ENCODE measurements at regions not wholly inside any gene's neighbourhood (a gene's known extent, or its start where the extent isn't known, plus 50 kb on each side); places are given as distances from the start of the nearest gene placed in this dataset.

DNA sequence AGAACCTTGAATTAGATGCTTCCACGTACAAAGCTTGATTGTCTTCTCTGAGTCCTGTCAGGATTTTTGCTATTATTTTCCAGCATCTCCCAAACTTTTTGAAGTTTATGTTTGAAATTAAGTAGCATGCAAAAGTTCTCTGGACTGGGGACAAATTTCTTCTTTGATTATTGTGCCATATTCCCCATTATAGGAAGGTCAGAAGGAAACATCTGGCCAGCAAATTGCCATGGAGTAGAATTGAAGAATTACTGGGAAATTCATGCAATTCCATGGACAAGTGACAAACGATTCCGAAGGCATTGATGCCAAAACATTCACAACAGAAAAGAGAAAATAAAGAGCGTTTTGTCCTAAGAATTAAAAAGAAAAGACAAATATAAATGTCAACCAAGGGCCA is 737.2 kb downstream of the CDH11 start:
- CTCF ChIA-PET, result no interaction called here
- H3K27me3 Mint-ChIP-seq (ENCODE audit: insufficient read depth, unreplicated experiment), result peaks cover 5% of the 10 kb centered on the region
- Histone ChIP-seq H3K27me3 (replicated peaks; ENCODE audit: control insufficient read depth, insufficient read depth, low read length) (no peaks in the 10 kb centered on the region), H3K36me3 (ENCODE audit: control insufficient read depth, insufficient read depth, low read length) (no peaks in the 10 kb centered on the region), H3K9me3 (0 out of 2 replicates have a peak, but pooled peaks cover 6% of the 10 kb centered on the region), H3K4me1 (no peaks in the 10 kb centered on the region), H3K4me3 (ENCODE audit: low read depth, low read length) (no peak overlapping the region)
- no TSS peak for BruUV-seq (replicated peaks)
- H3K36me3 Mint-ChIP-seq (ENCODE audit: insufficient read depth, unreplicated experiment), result no peaks in the 10 kb centered on the region
- POLR2A ChIA-PET, result no interaction called here
- TF ChIP-seq, protein P1, sequence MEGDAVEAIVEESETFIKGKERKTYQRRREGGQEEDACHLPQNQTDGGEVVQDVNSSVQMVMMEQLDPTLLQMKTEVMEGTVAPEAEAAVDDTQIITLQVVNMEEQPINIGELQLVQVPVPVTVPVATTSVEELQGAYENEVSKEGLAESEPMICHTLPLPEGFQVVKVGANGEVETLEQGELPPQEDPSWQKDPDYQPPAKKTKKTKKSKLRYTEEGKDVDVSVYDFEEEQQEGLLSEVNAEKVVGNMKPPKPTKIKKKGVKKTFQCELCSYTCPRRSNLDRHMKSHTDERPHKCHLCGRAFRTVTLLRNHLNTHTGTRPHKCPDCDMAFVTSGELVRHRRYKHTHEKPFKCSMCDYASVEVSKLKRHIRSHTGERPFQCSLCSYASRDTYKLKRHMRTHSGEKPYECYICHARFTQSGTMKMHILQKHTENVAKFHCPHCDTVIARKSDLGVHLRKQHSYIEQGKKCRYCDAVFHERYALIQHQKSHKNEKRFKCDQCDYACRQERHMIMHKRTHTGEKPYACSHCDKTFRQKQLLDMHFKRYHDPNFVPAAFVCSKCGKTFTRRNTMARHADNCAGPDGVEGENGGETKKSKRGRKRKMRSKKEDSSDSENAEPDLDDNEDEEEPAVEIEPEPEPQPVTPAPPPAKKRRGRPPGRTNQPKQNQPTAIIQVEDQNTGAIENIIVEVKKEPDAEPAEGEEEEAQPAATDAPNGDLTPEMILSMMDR (IDR thresholded peaks at IDR 0.05; ENCODE audit: insufficient read depth in 1 of 2, low read depth in 1 of 2, low read length in 1 of 2, severe bottlenecking in 1 of 2, unreplicated experiment in 1 of 2), result no peak
- DNase-seq, result no peak
- H3K27ac Mint-ChIP-seq (ENCODE audit: unreplicated experiment), result no peak overlapping the region
- no peaks in the 10 kb centered on the region for H3K4me1 Mint-ChIP-seq (ENCODE audit: low read depth, unreplicated experiment)
- intact Hi-C loops (cut with micrococcal nuclease; ENCODE audit: unreplicated experiment), result no loop called here
- no peak overlapping the region for H3K4me3 Mint-ChIP-seq (ENCODE audit: unreplicated experiment)
- H3K9me3 Mint-ChIP-seq (ENCODE audit: unreplicated experiment), result no peaks in the 10 kb centered on the region

DNA sequence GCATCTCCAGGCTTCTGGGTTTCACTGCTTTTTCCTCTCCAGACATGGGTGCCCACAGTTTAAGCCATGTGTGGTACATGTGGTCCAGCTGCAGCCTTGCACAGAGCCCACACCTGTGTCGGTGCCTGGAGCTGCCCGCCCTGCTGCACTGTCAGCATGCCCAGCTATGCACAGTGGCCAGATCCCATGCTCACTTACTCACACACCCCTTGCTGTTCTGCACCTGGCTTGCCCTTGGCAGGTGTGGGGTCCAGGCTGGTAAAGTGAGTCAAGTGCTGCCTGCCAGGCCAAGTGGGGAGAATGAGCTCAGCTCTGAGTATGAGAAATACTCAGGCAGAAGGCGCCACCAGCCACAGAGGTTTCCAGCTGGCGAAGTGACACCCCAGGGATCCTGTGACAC is 739.9 kb downstream of the CDH11 start:
- Mint-ChIP-seq H3K27me3 (ENCODE audit: insufficient read depth, unreplicated experiment) (peaks cover 5% of the 10 kb centered on the region), H3K4me3 (ENCODE audit: unreplicated experiment) (no peak overlapping the region), H3K36me3 (ENCODE audit: insufficient read depth, unreplicated experiment) (no peaks in the 10 kb centered on the region), H3K27ac (ENCODE audit: unreplicated experiment) (no peak overlapping the region), H3K4me1 (ENCODE audit: low read depth, unreplicated experiment) (no peaks in the 10 kb centered on the region), H3K9me3 (ENCODE audit: unreplicated experiment) (no peaks in the 10 kb centered on the region)
- no peak for DNase-seq
- 0 out of 2 replicates have a peak, but pooled peaks cover 3% of the 10 kb centered on the region for H3K9me3 ChIP-seq
- no peaks in the 10 kb centered on the region for H3K27me3 ChIP-seq (replicated peaks; ENCODE audit: control insufficient read depth, insufficient read depth, low read length)
- H3K4me3 ChIP-seq (ENCODE audit: low read depth, low read length), result no peak overlapping the region
- POLR2A ChIA-PET, result no interaction called here
- H3K36me3 ChIP-seq (ENCODE audit: control insufficient read depth, insufficient read depth, low read length), result no peaks in the 10 kb centered on the region
- intact Hi-C loops (cut with micrococcal nuclease; ENCODE audit: unreplicated experiment), result no loop called here
- CTCF ChIA-PET, result no interaction called here
- BruUV-seq (replicated peaks), result no TSS peak
- H3K4me1 ChIP-seq, result no peaks in the 10 kb centered on the region
- TF ChIP-seq, protein P1 (IDR thresholded peaks at IDR 0.05; ENCODE audit: insufficient read depth in 1 of 2, low read depth in 1 of 2, low read length in 1 of 2, severe bottlenecking in 1 of 2, unreplicated experiment in 1 of 2), result no peak

DNA sequence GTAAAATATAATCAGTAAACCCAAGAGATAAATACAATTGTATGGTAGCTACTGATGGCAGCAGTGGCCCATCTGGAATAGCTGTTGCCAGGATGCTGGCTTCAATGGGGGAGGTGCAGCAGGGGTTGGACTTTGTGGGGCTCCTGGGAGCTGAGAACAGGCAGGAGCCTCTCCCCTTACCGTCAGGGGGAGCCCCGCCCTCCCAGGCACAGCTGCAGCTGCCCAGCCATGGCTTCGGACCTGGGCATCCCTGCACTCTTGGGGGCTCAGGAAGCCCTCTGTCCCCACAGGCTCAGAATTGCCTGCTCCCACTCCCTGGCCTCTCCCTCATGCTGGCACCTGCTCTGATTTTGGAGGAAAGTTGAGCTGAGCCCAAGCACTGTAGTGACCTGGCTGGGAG is 741.1 kb downstream of the CDH11 start:
- Mint-ChIP-seq H3K27ac (ENCODE audit: unreplicated experiment) (no peak overlapping the region), H3K9me3 (ENCODE audit: unreplicated experiment) (no peaks in the 10 kb centered on the region), H3K4me3 (ENCODE audit: unreplicated experiment) (no peak overlapping the region), H3K27me3 (ENCODE audit: insufficient read depth, unreplicated experiment) (no peaks in the 10 kb centered on the region), H3K4me1 (ENCODE audit: low read depth, unreplicated experiment) (no peaks in the 10 kb centered on the region), H3K36me3 (ENCODE audit: insufficient read depth, unreplicated experiment) (no peaks in the 10 kb centered on the region)
- ChIA-PET POLR2A (no interaction called here), CTCF (no interaction called here)
- no peaks in the 10 kb centered on the region for H3K27me3 ChIP-seq (replicated peaks; ENCODE audit: control insufficient read depth, insufficient read depth, low read length)
- no peaks in the 10 kb centered on the region for H3K36me3 ChIP-seq (ENCODE audit: control insufficient read depth, insufficient read depth, low read length)
- 0 out of 2 replicates have a peak, but pooled peaks cover 3% of the 10 kb centered on the region for H3K9me3 ChIP-seq
- H3K4me3 ChIP-seq (ENCODE audit: low read depth, low read length), result no peak overlapping the region
- intact Hi-C loops (cut with micrococcal nuclease; ENCODE audit: unreplicated experiment), result no loop called here
- BruUV-seq (replicated peaks), result no TSS peak
- TF ChIP-seq, protein P1 (IDR thresholded peaks at IDR 0.05; ENCODE audit: insufficient read depth in 1 of 2, low read depth in 1 of 2, low read length in 1 of 2, severe bottlenecking in 1 of 2, unreplicated experiment in 1 of 2), result no peak
- no peaks in the 10 kb centered on the region for H3K4me1 ChIP-seq
- DNase-seq, result no peak
